GM12892 (cell line): ENCODE measurements at regions not wholly inside any gene's neighbourhood (a gene's known extent, or its start where the extent isn't known, plus 50 kb on each side); places are given as distances from the start of the nearest gene placed in this dataset.

ENCODE experiments used
- DNase-seq: peaks from one replicate; pipeline ENCODE4 v3.0.0; 2011; ENCODE audit not compliant: insufficient read length
- FAIRE-seq: peaks from 2 replicates; lab custom pipeline; 2011; peaks lifted over from hg19 to GRCh38; lab: Jason Lieb, UNC
- POLR2A ChIP-seq: IDR thresholded peaks from 2 replicates; pipeline ENCODE4 v1.6.1; 2011; ENCODE audit warnings: low read depth, low read length, control low read depth
- POLR2AphosphoS5 ChIP-seq: IDR thresholded peaks from 2 replicates; pipeline ENCODE4 v1.6.1; 2011; ENCODE audit warnings: low read depth, low read length, control low read depth
- TAF1 ChIP-seq: IDR thresholded peaks from 2 replicates; pipeline ENCODE4 v1.6.1; 2011; ENCODE audit warnings: low read depth, mild to moderate bottlenecking, control low read depth, low read length, borderline replicate concordance

- no peak for TF ChIP-seq POLR2AphosphoS5
- TF ChIP-seq POLR2A: no peak
- TF ChIP-seq TAF1: no peak
- DNase-seq: no peak
- FAIRE-seq: no peak
Measured at GRCh38 chr2:191597186-191597751, 80.7 kb upstream of the NABP1 start.

GRCh38 chr2:191598296-191598695 lies 79.6 kb upstream of the NABP1 start:
- TF ChIP-seq POLR2AphosphoS5: no peak
- TF ChIP-seq TAF1: no peak
- TF ChIP-seq POLR2A: no peak
- no peak for DNase-seq
- no peak for FAIRE-seq

- DNase-seq: no peak
Measured at GRCh38 chr2:191601060-191601459, 76.9 kb upstream of the NABP1 start.

GRCh38 chr2:191604154-191604553 lies 73.8 kb upstream of the NABP1 start:
- TF ChIP-seq POLR2A: no peak
- TF ChIP-seq TAF1: no peak
- no peak for TF ChIP-seq POLR2AphosphoS5
- DNase-seq: no peak
- no peak for FAIRE-seq

More at GRCh38 chr2:191601060-191601459, 76.9 kb upstream of the NABP1 start:
- TF ChIP-seq POLR2A (no peak), TAF1 (no peak), POLR2AphosphoS5 (no peak)
- no peak for FAIRE-seq

- FAIRE-seq (no peak), DNase-seq (no peak)
- TF ChIP-seq POLR2AphosphoS5: no peak
- TF ChIP-seq TAF1: no peak
- TF ChIP-seq POLR2A: no peak
Measured at GRCh38 chr2:191607096-191607495, 70.8 kb upstream of the NABP1 start.

GRCh38 chr2:191610756-191611155 lies 67.2 kb upstream of the NABP1 start:
- TF ChIP-seq POLR2AphosphoS5 (no peak), POLR2A (no peak)
- DNase-seq: no peak
- FAIRE-seq: no peak

- DNase-seq: no peak
- TF ChIP-seq POLR2AphosphoS5: no peak
- TF ChIP-seq TAF1: no peak
- no peak for TF ChIP-seq POLR2A
- peak; percentile 83 for FAIRE-seq
Measured at GRCh38 chr2:191611614-191612013, 66.3 kb upstream of the NABP1 start.

GRCh38 chr2:191612496-191612895 lies 65.4 kb upstream of the NABP1 start:
- DNase-seq: no peak
- peak; percentile 50 for FAIRE-seq
- TF ChIP-seq TAF1: no peak
- TF ChIP-seq POLR2AphosphoS5: no peak
- TF ChIP-seq POLR2A: no peak

- FAIRE-seq: no peak
- no peak for DNase-seq
- TF ChIP-seq POLR2A (no peak), TAF1 (no peak), POLR2AphosphoS5 (no peak)
Measured at GRCh38 chr2:191614759-191615158, 63.2 kb upstream of the NABP1 start.

- FAIRE-seq: no peak
Measured at GRCh38 chr2:191615596-191615995, 62.3 kb upstream of the NABP1 start.

GRCh38 chr2:191617575-191617974 lies 60.4 kb upstream of the NABP1 start:
- no peak for TF ChIP-seq TAF1
- TF ChIP-seq POLR2A: no peak
- no peak for TF ChIP-seq POLR2AphosphoS5
- peak; percentile 87 for FAIRE-seq
- no peak for DNase-seq

More at GRCh38 chr2:191615596-191615995, 62.3 kb upstream of the NABP1 start:
- DNase-seq: no peak
- TF ChIP-seq POLR2AphosphoS5 (no peak), POLR2A (no peak), TAF1 (no peak)

GRCh38 chr2:191618046-191618780 lies 59.7 kb upstream of the NABP1 start:
- DNase-seq (no peak), FAIRE-seq (peak; percentile 63)
- TF ChIP-seq POLR2A (no peak), POLR2AphosphoS5 (no peak), TAF1 (no peak)

GRCh38 chr2:191618786-191619185 lies 59.1 kb upstream of the NABP1 start:
- TF ChIP-seq POLR2A (no peak), POLR2AphosphoS5 (no peak), TAF1 (no peak)
- no peak for FAIRE-seq

GRCh38 chr2:191620144-191620543 lies 57.8 kb upstream of the NABP1 start:
- TF ChIP-seq POLR2AphosphoS5 (no peak), TAF1 (no peak), POLR2A (no peak)
- DNase-seq (no peak), FAIRE-seq (peak; percentile 27)

More at GRCh38 chr2:191618786-191619185, 59.1 kb upstream of the NABP1 start:
- DNase-seq: no peak
